Endothelial cell of umbilical vein (primary cell): ENCODE measurements at regions not wholly inside any gene's neighbourhood (a gene's known extent, or its start where the extent isn't known, plus 50 kb on each side); places are given as distances from the start of the nearest gene placed in this dataset.

Experiments
- BruUV-seq: library from RNA; stranded (reverse); fragments of 400-500 nt; replicated peaks from 2 replicates; lab custom pipeline; 2021; lab: Mats Ljungman, UMichigan
- CTCF ChIA-PET: fragments of 300-600, 350-600 bp; sonication (Branson Sonifier 250); formaldehyde crosslinking; loops from one replicate; lab custom pipeline; 2021; ENCODE audit warnings: antibody characterized with exemption, inconsistent platforms; lab: Charles Lee
- POLR2A ChIA-PET: fragments of 300-600, 350-600 bp; sonication (Branson Sonifier 250); formaldehyde crosslinking; loops from one replicate; lab custom pipeline; 2021; ENCODE audit warnings: antibody characterized with exemption, inconsistent platforms; lab: Charles Lee
- DNase-seq: peaks from one replicate; pipeline ENCODE4 v3.0.0-alpha.2; 2011; ENCODE audit warnings: low read depth, low spot score
- FAIRE-seq: peaks from 2 replicates; lab custom pipeline; 2011; peaks lifted over from hg19 to GRCh38; lab: Jason Lieb, UNC
- H2AFZ ChIP-seq: 2 replicates; pipeline ENCODE4 v1.6.0; 2012; ENCODE audit warnings: low read depth, low read length, control low read depth, inconsistent platforms
- H3K27ac ChIP-seq: 2 replicates; pipeline ENCODE4 v1.5.1; 2011; ENCODE audit warnings: low read depth, mild to moderate bottlenecking, control low read depth, low read length, moderate library complexity; ENCODE audit not compliant: insufficient read depth
- H3K27me3 ChIP-seq, 2 experiments: 2 replicates each; pipeline versions ENCODE4 v1.6.0 to v1.6.1; 2011; ENCODE audit warnings: low read length in 2 of 2, mixed read lengths in 1 of 2; ENCODE audit not compliant: control insufficient read depth in 2 of 2, insufficient read depth in 2 of 2
- H3K36me3 ChIP-seq, 2 experiments: 2 replicates in 1 of 2; 3 replicates in 1 of 2; pipeline ENCODE4 v1.5.1; 2011; ENCODE audit warnings: low read length in 2 of 2, mild to moderate bottlenecking in 1 of 2, moderate library complexity in 1 of 2; ENCODE audit not compliant: control insufficient read depth in 2 of 2, insufficient read depth in 2 of 2; ENCODE audit errors: extremely low read depth in 1 of 2
- H3K4me1 ChIP-seq: 3 replicates; pipeline ENCODE4 v1.5.1; 2011; ENCODE audit warnings: mild to moderate bottlenecking, low read length; ENCODE audit not compliant: control insufficient read depth, insufficient read depth; ENCODE audit errors: extremely low read depth
- H3K4me2 ChIP-seq: 2 replicates; pipeline ENCODE4 v1.6.1; 2011; ENCODE audit warnings: low read length, control low read depth, mixed read lengths; ENCODE audit not compliant: insufficient read depth
- H3K4me3 ChIP-seq, 3 experiments: fragments of 200-600 bp in 1 of 3; sonication (generic), shearing (Covaris generic) in 1 of 3; replicated peaks in 1 of 3; 2 replicates each; pipeline ENCODE4 v1.5.1; 2011 to 2016; ENCODE audit warnings: control low read depth in 3 of 3, low read length in 3 of 3, mild to moderate bottlenecking in 2 of 3, inconsistent platforms in 1 of 3, low read depth in 1 of 3, moderate library complexity in 1 of 3; ENCODE audit not compliant: insufficient read depth in 1 of 3
- H3K79me2 ChIP-seq: 2 replicates; pipeline ENCODE4 v1.6.0; 2012; ENCODE audit warnings: low read length, inconsistent platforms; ENCODE audit not compliant: control insufficient read depth, insufficient read depth
- H3K9ac ChIP-seq: replicated peaks from 2 replicates; pipeline ENCODE3; 2011; ENCODE audit warnings: low read length, control low read depth; ENCODE audit not compliant: insufficient read depth; ENCODE audit errors: extremely low read depth
- H3K9me1 ChIP-seq: replicated peaks from 3 replicates; pipeline ENCODE4 v1.6.0; 2011; ENCODE audit warnings: mild to moderate bottlenecking, low read length; ENCODE audit not compliant: control insufficient read depth, insufficient read depth; ENCODE audit errors: extremely low read depth
- H3K9me3 ChIP-seq: replicated peaks from 2 replicates; pipeline ENCODE4 v1.5.1; 2012; ENCODE audit warnings: low read length, inconsistent platforms; ENCODE audit not compliant: control insufficient read depth, insufficient read depth
- H4K20me1 ChIP-seq: replicated peaks from 2 replicates; pipeline ENCODE3; 2011; ENCODE audit warnings: mild to moderate bottlenecking, low read length; ENCODE audit not compliant: control insufficient read depth, insufficient read depth; ENCODE audit errors: extremely low read depth
- CTCF ChIP-seq, 2 donors: IDR thresholded peaks; 1 replicate in 1 of 2; 2 replicates in 1 of 2; pipeline ENCODE4 v1.5.1; 2011; ENCODE audit warnings: low read length in 2 of 2, mild to moderate bottlenecking in 2 of 2, moderate library complexity in 2 of 2, control low read depth in 1 of 2, inconsistent platforms in 1 of 2, low read depth in 1 of 2; ENCODE audit not compliant: insufficient read depth in 1 of 2; ENCODE audit errors: extremely low read depth in 1 of 2
- EZH2 ChIP-seq: IDR thresholded peaks from 2 replicates; pipeline ENCODE4 v1.6.1; 2012; ENCODE audit warnings: borderline replicate concordance, low read depth, mild to moderate bottlenecking, moderate library complexity, low read length, inconsistent platforms; ENCODE audit not compliant: severe bottlenecking
- FOS ChIP-seq: IDR thresholded peaks from 2 replicates; pipeline ENCODE4 v1.6.1; 2011; ENCODE audit warnings: mild to moderate bottlenecking, low read length, moderate library complexity, borderline replicate concordance; ENCODE audit not compliant: insufficient read depth
- GATA2 ChIP-seq: IDR thresholded peaks from 2 replicates; pipeline ENCODE4 v1.7.0; 2011; ENCODE audit warnings: low read depth, mild to moderate bottlenecking, moderate library complexity, mixed read lengths, low read length; ENCODE audit not compliant: insufficient read length, insufficient read depth
- JUN ChIP-seq: IDR thresholded peaks from 2 replicates; pipeline ENCODE4 v1.6.1; 2011; ENCODE audit warnings: borderline replicate concordance, low read depth; ENCODE audit not compliant: insufficient read length, insufficient read depth
- MAX ChIP-seq: IDR thresholded peaks from 2 replicates; pipeline ENCODE4 v1.6.1; 2011; ENCODE audit not compliant: insufficient read depth, insufficient read length
- MYC ChIP-seq: IDR thresholded peaks from one replicate; pipeline ENCODE4 v1.6.1; 2011; ENCODE audit warnings: mild to moderate bottlenecking, low read depth, low read length
- POLR2A ChIP-seq: IDR thresholded peaks from 2 replicates; pipeline ENCODE4 v1.6.1; 2012; ENCODE audit warnings: low read depth, mild to moderate bottlenecking, control low read depth, low read length
- POLR2AphosphoS5 ChIP-seq: IDR thresholded peaks from 2 replicates; pipeline ENCODE4 v1.6.1; 2012; ENCODE audit warnings: low read depth, mild to moderate bottlenecking, control low read depth, low read length, moderate library complexity; ENCODE audit not compliant: insufficient read depth
- dilution Hi-C: fragments of 300-500 bp; cut with MboI; formaldehyde crosslinking; loops from one replicate; pipeline ENCODE4 v1.15.0; 2019; ENCODE audit warnings: low sequenced_read_pairs; ENCODE audit not compliant: extremely low pct_ligation_motif_present
- intact Hi-C: fragments of 100-400 bp; cut with micrococcal nuclease; formaldehyde crosslinking; loops from one replicate; pipeline ENCODE4 v1.10.0; 2022

GRCh38 chr6:106767271-106767670, 137.9 kb downstream of the QRSL1 start:
- ChIA-PET CTCF (no interaction called here), POLR2A (no interaction called here)
- no peaks in the 10 kb centered on the region for H3K9me3 ChIP-seq
- no peak overlapping the region for H3K9ac ChIP-seq
- H3K4me2 ChIP-seq, result no peak overlapping the region
- dilution Hi-C loops (no loop called here), intact Hi-C loops (no loop called here)
- H3K9me1 ChIP-seq, result no peaks in the 10 kb centered on the region
- H3K27ac ChIP-seq, result no peak overlapping the region
- H3K36me3 ChIP-seq, result no peaks in the 10 kb centered on the region
- DNase-seq (no peak), FAIRE-seq (no peak)
- H4K20me1 ChIP-seq, result no peaks in the 10 kb centered on the region
- H3K79me2 ChIP-seq, result no peaks in the 10 kb centered on the region
- TF ChIP-seq JUN (no peak), GATA2 (no peak), EZH2 (no peak), POLR2AphosphoS5 (no peak), MAX (no peak), FOS (no peak), CTCF (IDR thresholded peaks at IDR 0.05; ENCODE audit: extremely low read depth in 1 of 2, insufficient read depth in 1 of 2, low read depth in 1 of 2, low read length in 2 of 2) (no peak), POLR2A (no peak), MYC (no peak)
- no TSS peak for BruUV-seq
- H2AFZ ChIP-seq, result no peak overlapping the region
- no peaks in the 10 kb centered on the region for H3K27me3 ChIP-seq
- no peaks in the 10 kb centered on the region for H3K4me1 ChIP-seq
- H3K4me3 ChIP-seq, result no peak overlapping the region
